ENCODE measurements at regions not wholly inside any gene's neighbourhood (a gene's known extent, or its start where the extent isn't known, plus 50 kb on each side); places are given as distances from the start of the nearest gene placed in this dataset.

- no peak for TF ChIP-seq CTCF (IDR thresholded peaks at IDR 0.05)
- TF ChIP-seq POLR2AphosphoS5 (IDR thresholded peaks at IDR 0.05): no peak
Measured at GRCh38 chr6:90863043-90863442, 276.2 kb upstream of the MAP3K7 start.

Data from breast epithelium (tissue), 3 donors.